HFFc6 (cell line): ENCODE measurements at regions not wholly inside any gene's neighbourhood (a gene's known extent, or its start where the extent isn't known, plus 50 kb on each side); places are given as distances from the start of the nearest gene placed in this dataset.

Experiments
- DNase-seq: peaks from one replicate; pipeline ENCODE4 v3.0.0-alpha.2; 2018
- H3K27ac Mint-ChIP-seq: 2 replicates; pipeline ENCODE4 v1.8.0; 2020; ENCODE audit warnings: mild to moderate bottlenecking, mixed read lengths
- H3K27me3 Mint-ChIP-seq: 2 replicates; pipeline ENCODE4 v1.8.0; 2021; ENCODE audit warnings: mild to moderate bottlenecking, moderate library complexity, mixed read lengths; ENCODE audit not compliant: insufficient read depth
- H3K36me3 Mint-ChIP-seq: 2 replicates; pipeline ENCODE4 v1.8.0; 2021; ENCODE audit warnings: low read depth, mixed read lengths
- H3K4me1 Mint-ChIP-seq: 2 replicates; pipeline ENCODE4 v1.8.0; 2020; ENCODE audit warnings: low read depth, mixed read lengths
- H3K4me3 Mint-ChIP-seq: 2 replicates; pipeline ENCODE4 v1.8.0; 2020; ENCODE audit warnings: mild to moderate bottlenecking, moderate library complexity, mixed read lengths
- H3K9me3 Mint-ChIP-seq: 2 replicates; pipeline ENCODE4 v1.8.0; 2020; ENCODE audit warnings: mild to moderate bottlenecking, mixed read lengths
- CTCF ChIP-seq: fragments of 200-600 bp; sonication (generic); IDR thresholded peaks from 2 replicates; pipeline ENCODE4 v1.5.0; 2021; ENCODE audit warnings: antibody characterized with exemption, mild to moderate bottlenecking

- Mint-ChIP-seq H3K4me1 (no peaks in the 10 kb centered on the region), H3K4me3 (no peak overlapping the region), H3K27me3 (no peaks in the 10 kb centered on the region), H3K36me3 (no peaks in the 10 kb centered on the region), H3K9me3 (peaks cover 10% of the 10 kb centered on the region), H3K27ac (no peak overlapping the region)
- no peak for DNase-seq
- no peak for TF ChIP-seq CTCF
Measured at GRCh38 chr4:120434756-120435155, 368.1 kb upstream of the MAD2L1 start.

- Mint-ChIP-seq H3K36me3 (no peaks in the 10 kb centered on the region), H3K27ac (no peak overlapping the region), H3K4me1 (no peaks in the 10 kb centered on the region), H3K4me3 (no peak overlapping the region), H3K9me3 (peaks cover 10% of the 10 kb centered on the region), H3K27me3 (no peaks in the 10 kb centered on the region)
- TF ChIP-seq CTCF, result no peak
- DNase-seq, result no peak
Measured at GRCh38 chr4:120432301-120432860, 365.7 kb upstream of the MAD2L1 start.

DNA sequence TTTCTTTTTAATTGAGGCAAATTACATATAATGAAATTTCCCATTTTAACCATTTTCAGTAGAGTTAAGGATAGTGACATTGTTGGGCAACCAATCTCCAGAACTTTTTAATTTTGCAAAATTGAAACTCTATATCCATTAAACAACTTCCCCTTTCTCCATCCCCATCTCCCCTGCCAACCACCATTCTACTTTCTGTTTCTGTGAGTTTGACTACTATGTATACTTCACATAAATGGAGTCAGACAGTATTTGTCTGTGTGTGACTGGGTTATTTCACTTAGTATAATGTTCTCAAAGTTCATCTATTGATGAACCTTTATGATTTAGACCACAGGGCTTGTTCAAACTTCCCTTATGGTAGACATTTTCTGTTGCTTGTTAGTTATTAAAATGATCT is 364.5 kb upstream of the MAD2L1 start:
- DNase-seq, result no peak
- Mint-ChIP-seq H3K9me3 (peaks cover 7% of the 10 kb centered on the region), H3K4me3 (no peak overlapping the region), H3K36me3 (no peaks in the 10 kb centered on the region), H3K4me1 (no peaks in the 10 kb centered on the region), H3K27me3 (no peaks in the 10 kb centered on the region), H3K27ac (no peak overlapping the region)
- TF ChIP-seq CTCF, result no peak

- no peaks in the 10 kb centered on the region for H3K27me3 Mint-ChIP-seq
- no peak overlapping the region for H3K4me3 Mint-ChIP-seq
- H3K36me3 Mint-ChIP-seq, result no peaks in the 10 kb centered on the region
- no peak overlapping the region for H3K27ac Mint-ChIP-seq
- H3K9me3 Mint-ChIP-seq, result peaks cover 22% of the 10 kb centered on the region
- no peak for TF ChIP-seq CTCF
- DNase-seq, result no peak
- H3K4me1 Mint-ChIP-seq, result no peaks in the 10 kb centered on the region
Measured at GRCh38 chr4:120418146-120418545, 351.5 kb upstream of the MAD2L1 start.

- peaks cover 39% of the 10 kb centered on the region for H3K9me3 Mint-ChIP-seq
- H3K4me3 Mint-ChIP-seq, result no peak overlapping the region
- H3K27ac Mint-ChIP-seq, result no peak overlapping the region
- no peaks in the 10 kb centered on the region for H3K4me1 Mint-ChIP-seq
- TF ChIP-seq CTCF, result no peak
- H3K27me3 Mint-ChIP-seq, result no peaks in the 10 kb centered on the region
- no peak for DNase-seq
- no peaks in the 10 kb centered on the region for H3K36me3 Mint-ChIP-seq
Measured at GRCh38 chr4:120415896-120416295, 349.2 kb upstream of the MAD2L1 start.

GRCh38 chr4:120406960-120407359 is 340.3 kb upstream of the MAD2L1 start:
- DNase-seq, result no peak
- Mint-ChIP-seq H3K27me3 (no peaks in the 10 kb centered on the region), H3K27ac (no peak overlapping the region), H3K36me3 (no peaks in the 10 kb centered on the region; the same call in 1 of the 2 replicates), H3K4me1 (no peaks in the 10 kb centered on the region), H3K4me3 (no peak overlapping the region), H3K9me3 (peaks cover 57% of the 10 kb centered on the region)
- no peak for TF ChIP-seq CTCF
